Mesothelial cell of epicardium (in vitro differentiated cells): ENCODE measurements at regions not wholly inside any gene's neighbourhood (a gene's known extent, or its start where the extent isn't known, plus 50 kb on each side); places are given as distances from the start of the nearest gene placed in this dataset.
"Not testable (repeated sequence)": the region's sequence is repeated elsewhere in the genome, so short reads cannot be mapped to it uniquely, and the experiment has no call there.

Experiments used
- DNase-seq, 2 experiments: peaks; one replicate each; pipeline ENCODE4 v3.0.0; 2021; ENCODE audit warnings: low spot score in 2 of 2; ENCODE audit not compliant: unreplicated experiment in 2 of 2
- H3K27ac Mint-ChIP-seq: 2 replicates; pipeline ENCODE4 v1.8.0; 2021; ENCODE audit warnings: mixed read lengths
- H3K27me3 Mint-ChIP-seq: 2 replicates; pipeline ENCODE4 v1.8.0; 2021; ENCODE audit warnings: low read depth, mixed read lengths
- H3K36me3 Mint-ChIP-seq: 2 replicates; pipeline ENCODE4 v1.8.0; 2021; ENCODE audit warnings: mixed read lengths
- H3K4me1 Mint-ChIP-seq: 2 replicates; pipeline ENCODE4 v1.8.0; 2021; ENCODE audit warnings: mixed read lengths
- H3K4me3 Mint-ChIP-seq: 2 replicates; pipeline ENCODE4 v1.8.0; 2021; ENCODE audit warnings: mild to moderate bottlenecking, moderate library complexity, mixed read lengths
- H3K9me3 Mint-ChIP-seq: 2 replicates; pipeline ENCODE4 v1.8.0; 2021; ENCODE audit warnings: mixed read lengths
- TF ChIP-seq, protein P1 (sequence below): fragments of 200-600 bp; sonication (generic); IDR thresholded peaks from one replicate; pipeline ENCODE4 v1.5.0; 2021; ENCODE audit warnings: antibody characterized with exemption; ENCODE audit not compliant: unreplicated experiment

DNA sequence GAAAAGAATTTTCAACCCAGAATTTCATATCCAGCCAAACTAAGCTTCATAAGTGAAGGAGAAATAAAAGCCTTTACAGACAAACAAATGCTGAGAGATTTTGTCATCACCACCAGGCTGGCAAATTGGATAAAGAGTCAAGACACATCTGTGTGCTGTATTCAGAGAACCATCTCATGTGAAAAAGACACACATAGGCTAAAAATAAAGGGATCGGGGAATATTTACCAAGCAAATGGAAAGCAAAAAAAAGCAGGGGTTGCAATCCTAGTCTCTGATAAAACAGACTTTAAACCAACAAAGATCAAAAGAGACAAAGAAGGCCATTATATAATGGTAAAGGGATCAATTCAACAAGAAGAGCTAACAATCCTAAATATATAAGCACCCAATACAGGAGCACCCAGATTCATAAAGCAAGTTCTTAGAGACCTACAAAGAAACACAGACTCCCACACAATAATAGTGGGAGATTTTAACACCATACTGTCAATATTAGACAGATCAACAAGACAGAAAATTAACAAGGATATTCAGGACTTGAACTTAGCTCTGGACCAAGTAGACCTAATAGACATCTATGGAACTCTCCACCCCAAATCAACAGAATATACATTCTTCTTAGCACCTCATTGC is 55.9 kb upstream of the ACSM6 start:
- Mint-ChIP-seq H3K9me3 (peaks cover 27% of the 10 kb centered on the region), H3K36me3 (peaks cover 40% of the 10 kb centered on the region)
- not testable (repeated sequence) for H3K4me3 Mint-ChIP-seq, H3K27ac Mint-ChIP-seq, H3K4me1 Mint-ChIP-seq, H3K27me3 Mint-ChIP-seq, DNase-seq

DNA sequence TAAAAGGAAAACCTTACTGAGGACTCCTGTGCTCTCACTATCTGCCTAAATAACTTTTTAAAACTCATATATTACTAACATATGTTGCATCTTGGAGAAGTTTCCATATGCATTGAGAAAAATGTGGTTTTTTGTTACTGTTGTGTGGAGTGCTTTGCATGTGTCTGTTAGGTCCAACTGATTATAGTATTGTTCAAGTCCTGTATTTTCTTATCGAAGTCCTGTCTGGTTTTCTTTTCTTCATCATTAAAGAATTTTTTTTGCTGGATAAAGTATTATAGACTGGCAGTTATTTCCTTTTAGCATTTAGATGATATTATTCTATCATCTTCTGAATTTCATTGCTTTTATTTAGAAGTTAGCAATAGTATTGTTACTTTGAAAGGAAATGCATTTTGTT is 59.5 kb upstream of the ACSM6 start:
- no peak overlapping the region for H3K4me3 Mint-ChIP-seq
- TF ChIP-seq, protein P1, sequence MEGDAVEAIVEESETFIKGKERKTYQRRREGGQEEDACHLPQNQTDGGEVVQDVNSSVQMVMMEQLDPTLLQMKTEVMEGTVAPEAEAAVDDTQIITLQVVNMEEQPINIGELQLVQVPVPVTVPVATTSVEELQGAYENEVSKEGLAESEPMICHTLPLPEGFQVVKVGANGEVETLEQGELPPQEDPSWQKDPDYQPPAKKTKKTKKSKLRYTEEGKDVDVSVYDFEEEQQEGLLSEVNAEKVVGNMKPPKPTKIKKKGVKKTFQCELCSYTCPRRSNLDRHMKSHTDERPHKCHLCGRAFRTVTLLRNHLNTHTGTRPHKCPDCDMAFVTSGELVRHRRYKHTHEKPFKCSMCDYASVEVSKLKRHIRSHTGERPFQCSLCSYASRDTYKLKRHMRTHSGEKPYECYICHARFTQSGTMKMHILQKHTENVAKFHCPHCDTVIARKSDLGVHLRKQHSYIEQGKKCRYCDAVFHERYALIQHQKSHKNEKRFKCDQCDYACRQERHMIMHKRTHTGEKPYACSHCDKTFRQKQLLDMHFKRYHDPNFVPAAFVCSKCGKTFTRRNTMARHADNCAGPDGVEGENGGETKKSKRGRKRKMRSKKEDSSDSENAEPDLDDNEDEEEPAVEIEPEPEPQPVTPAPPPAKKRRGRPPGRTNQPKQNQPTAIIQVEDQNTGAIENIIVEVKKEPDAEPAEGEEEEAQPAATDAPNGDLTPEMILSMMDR = no peak
- peaks cover 33% of the 10 kb centered on the region for H3K36me3 Mint-ChIP-seq
- no peak overlapping the region for H3K27ac Mint-ChIP-seq
- H3K9me3 Mint-ChIP-seq = peaks cover 15% of the 10 kb centered on the region
- no peaks in the 10 kb centered on the region for H3K4me1 Mint-ChIP-seq
- H3K27me3 Mint-ChIP-seq = no peaks in the 10 kb centered on the region
- no peak for DNase-seq

- Mint-ChIP-seq H3K4me1 (no peaks in the 10 kb centered on the region), H3K27me3 (no peaks in the 10 kb centered on the region), H3K9me3 (peaks cover 20% of the 10 kb centered on the region), H3K27ac (no peak overlapping the region), H3K4me3 (no peak overlapping the region), H3K36me3 (peaks cover 38% of the 10 kb centered on the region)
- TF ChIP-seq, protein P1 = no peak
- no peak for DNase-seq
These were observed 60.0 kb upstream of the ACSM6 start for GRCh38 chr10:95133997-95134396.

GRCh38 chr10:95133016-95133752 is 60.9 kb upstream of the ACSM6 start:
- Mint-ChIP-seq H3K4me3 (no peak overlapping the region), H3K27ac (no peak overlapping the region), H3K4me1 (no peaks in the 10 kb centered on the region), H3K36me3 (peaks cover 44% of the 10 kb centered on the region), H3K27me3 (no peaks in the 10 kb centered on the region), H3K9me3 (peaks cover 22% of the 10 kb centered on the region)
- peak in 1 of 2 experiments; percentile 56 for DNase-seq
- TF ChIP-seq, protein P1 = peak; percentile 76

DNA sequence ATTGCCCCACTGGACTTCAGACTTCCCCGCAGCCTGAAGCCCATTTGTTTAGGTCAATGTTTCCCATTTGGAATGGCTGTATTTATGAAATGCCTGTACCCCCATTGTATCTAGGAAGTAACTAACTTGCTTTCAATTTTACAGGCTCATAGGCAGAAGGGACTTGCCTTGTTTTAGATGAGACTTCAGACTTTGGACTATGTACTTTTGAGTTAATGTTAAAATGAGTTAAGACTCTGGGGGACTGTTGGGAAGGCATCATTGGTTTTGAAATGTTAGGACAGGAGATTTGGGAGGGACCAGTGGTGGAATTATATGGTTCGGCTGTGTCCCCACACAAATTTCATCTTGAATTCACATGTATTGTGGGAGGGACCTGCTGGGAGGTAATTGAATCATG is 61.1 kb upstream of the CYP2C8 start:
- peaks cover 43% of the 10 kb centered on the region for H3K36me3 Mint-ChIP-seq
- not testable (repeated sequence) for DNase-seq, H3K27me3 Mint-ChIP-seq, H3K4me1 Mint-ChIP-seq, H3K4me3 Mint-ChIP-seq, H3K27ac Mint-ChIP-seq
- peaks cover 22% of the 10 kb centered on the region for H3K9me3 Mint-ChIP-seq

GRCh38 chr10:95125582-95125981 is 56.3 kb upstream of the CYP2C8 start:
- H3K4me1 Mint-ChIP-seq = no peaks in the 10 kb centered on the region
- H3K4me3 Mint-ChIP-seq = no peak overlapping the region
- peaks cover 35% of the 10 kb centered on the region for H3K9me3 Mint-ChIP-seq
- H3K27me3 Mint-ChIP-seq = no peaks in the 10 kb centered on the region
- no peak for DNase-seq
- H3K27ac Mint-ChIP-seq = no peak overlapping the region
- peaks cover 35% of the 10 kb centered on the region for H3K36me3 Mint-ChIP-seq
- TF ChIP-seq, protein P1 = no peak
